Skeletal muscle satellite cell (primary cell): ENCODE measurements at regions not wholly inside any gene's neighbourhood (a gene's known extent, or its start where the extent isn't known, plus 50 kb on each side); places are given as distances from the start of the nearest gene placed in this dataset.
"Not testable (repeated sequence)": the region's sequence is repeated elsewhere in the genome, so short reads cannot be mapped to it uniquely, and the experiment has no call there.

Experiments used
- H3K27me3 ChIP-seq: 2 replicates; pipeline ENCODE4 v1.7.0; 2013; ENCODE audit warnings: low read length; ENCODE audit not compliant: control insufficient read depth, insufficient read depth
- H3K36me3 ChIP-seq: 2 replicates; pipeline ENCODE4 v1.7.0; 2013; ENCODE audit warnings: mild to moderate bottlenecking, control low read depth, low read length; ENCODE audit not compliant: insufficient read depth
- H3K4me1 ChIP-seq: 2 replicates; pipeline ENCODE4 v1.7.0; 2013; ENCODE audit warnings: low read length; ENCODE audit not compliant: control insufficient read depth, insufficient read depth
- H3K4me2 ChIP-seq: 2 replicates; pipeline ENCODE4 v1.7.0; 2013; ENCODE audit warnings: mild to moderate bottlenecking, low read length
- H3K4me3 ChIP-seq: 2 replicates; pipeline ENCODE4 v1.7.0; 2013; ENCODE audit warnings: low read length
- H3K9ac ChIP-seq: 2 replicates; pipeline ENCODE4 v1.7.0; 2013; ENCODE audit warnings: mild to moderate bottlenecking, low read depth, low read length, moderate library complexity
- H3K9me3 ChIP-seq: replicated peaks from 2 replicates; pipeline ENCODE4 v1.7.0; 2013; ENCODE audit warnings: mild to moderate bottlenecking, control low read depth, low read length

- Histone ChIP-seq H3K4me2 (no peak overlapping the region), H3K9ac (no peak overlapping the region), H3K4me3 (no peak overlapping the region), H3K4me1 (no peaks in the 10 kb centered on the region), H3K36me3 (no peaks in the 10 kb centered on the region), H3K27me3 (no peaks in the 10 kb centered on the region), H3K9me3 (no peaks in the 10 kb centered on the region)
Observed at GRCh38 chr3:181518222-181518621, 193.5 kb upstream of the SOX2 start.

- no peaks in the 10 kb centered on the region for H3K9me3 ChIP-seq
- H3K36me3 ChIP-seq, result no peaks in the 10 kb centered on the region
- no peak overlapping the region for H3K9ac ChIP-seq
- H3K4me1 ChIP-seq, result no peaks in the 10 kb centered on the region
- no peaks in the 10 kb centered on the region for H3K27me3 ChIP-seq
- no peak overlapping the region for H3K4me3 ChIP-seq
- no peak overlapping the region for H3K4me2 ChIP-seq
Observed at GRCh38 chr3:181512787-181513186, 198.9 kb upstream of the SOX2 start.

GRCh38 chr3:181510500-181510899 lies 201.2 kb upstream of the SOX2 start:
- H3K4me3 ChIP-seq, result no peak overlapping the region
- no peaks in the 10 kb centered on the region for H3K4me1 ChIP-seq
- no peaks in the 10 kb centered on the region for H3K9me3 ChIP-seq
- no peaks in the 10 kb centered on the region for H3K27me3 ChIP-seq
- no peak overlapping the region for H3K9ac ChIP-seq
- H3K4me2 ChIP-seq, result no peak overlapping the region
- H3K36me3 ChIP-seq, result no peaks in the 10 kb centered on the region

- peaks cover 6% of the 10 kb centered on the region for H3K4me1 ChIP-seq
- H3K9ac ChIP-seq, result no peak overlapping the region
- H3K4me3 ChIP-seq, result no peak overlapping the region
- no peaks in the 10 kb centered on the region for H3K9me3 ChIP-seq
- no peaks in the 10 kb centered on the region for H3K27me3 ChIP-seq
- H3K36me3 ChIP-seq, result no peaks in the 10 kb centered on the region
- no peak overlapping the region for H3K4me2 ChIP-seq
Observed at GRCh38 chr3:181497358-181497757, 214.4 kb upstream of the SOX2 start.

- H3K36me3 ChIP-seq, result no peaks in the 10 kb centered on the region
- no peak overlapping the region for H3K4me3 ChIP-seq
- no peaks in the 10 kb centered on the region for H3K9me3 ChIP-seq
- no peaks in the 10 kb centered on the region for H3K27me3 ChIP-seq
- H3K4me1 ChIP-seq, result peaks cover 6% of the 10 kb centered on the region
- no peak overlapping the region for H3K9ac ChIP-seq
- no peak overlapping the region for H3K4me2 ChIP-seq
Observed at GRCh38 chr3:181493423-181493822, 218.3 kb upstream of the SOX2 start.

GRCh38 chr3:181488536-181488935 lies 223.2 kb upstream of the SOX2 start:
- Histone ChIP-seq H3K36me3 (no peaks in the 10 kb centered on the region), H3K4me1 (peaks cover 5% of the 10 kb centered on the region), H3K4me2 (no peak overlapping the region), H3K9ac (no peak overlapping the region), H3K4me3 (no peak overlapping the region), H3K27me3 (no peaks in the 10 kb centered on the region), H3K9me3 (no peaks in the 10 kb centered on the region)

- Histone ChIP-seq H3K36me3 (no peaks in the 10 kb centered on the region), H3K4me2 (no peak overlapping the region), H3K9ac (no peak overlapping the region), H3K27me3 (no peaks in the 10 kb centered on the region), H3K4me1 (no peaks in the 10 kb centered on the region), H3K4me3 (no peak overlapping the region), H3K9me3 (no peaks in the 10 kb centered on the region)
Observed at GRCh38 chr3:181487236-181487978, 224.3 kb upstream of the SOX2 start.

- H3K9me3 ChIP-seq, result no peaks in the 10 kb centered on the region
- H3K9ac ChIP-seq, result no peak overlapping the region
- no peaks in the 10 kb centered on the region for H3K4me1 ChIP-seq
- no peak overlapping the region for H3K4me2 ChIP-seq
- H3K27me3 ChIP-seq, result no peaks in the 10 kb centered on the region
- H3K4me3 ChIP-seq, result no peak overlapping the region
- no peaks in the 10 kb centered on the region for H3K36me3 ChIP-seq
Observed at GRCh38 chr3:181486141-181486885, 225.4 kb upstream of the SOX2 start.

GRCh38 chr3:181484026-181484425 lies 227.7 kb upstream of the SOX2 start:
- Histone ChIP-seq H3K27me3 (no peaks in the 10 kb centered on the region), H3K9ac (no peak overlapping the region), H3K36me3 (no peaks in the 10 kb centered on the region), H3K9me3 (no peaks in the 10 kb centered on the region), H3K4me1 (no peaks in the 10 kb centered on the region), H3K4me2 (no peak overlapping the region), H3K4me3 (no peak overlapping the region)

- not testable (repeated sequence) for H3K4me3 ChIP-seq, H3K36me3 ChIP-seq, H3K9ac ChIP-seq, H3K27me3 ChIP-seq, H3K9me3 ChIP-seq, H3K4me1 ChIP-seq, H3K4me2 ChIP-seq
Observed at GRCh38 chr3:181475146-181475545, 236.6 kb upstream of the SOX2 start.

- Histone ChIP-seq H3K9ac (no peak overlapping the region), H3K27me3 (no peaks in the 10 kb centered on the region), H3K4me3 (no peak overlapping the region), H3K4me1 (no peaks in the 10 kb centered on the region), H3K9me3 (peaks cover 4% of the 10 kb centered on the region), H3K36me3 (no peaks in the 10 kb centered on the region), H3K4me2 (no peak overlapping the region)
Observed at GRCh38 chr3:181470349-181470748, 241.4 kb upstream of the SOX2 start.
